ENCODE measurements at regions not wholly inside any gene's neighbourhood (a gene's known extent, or its start where the extent isn't known, plus 50 kb on each side); places are given as distances from the start of the nearest gene placed in this dataset.

DNA sequence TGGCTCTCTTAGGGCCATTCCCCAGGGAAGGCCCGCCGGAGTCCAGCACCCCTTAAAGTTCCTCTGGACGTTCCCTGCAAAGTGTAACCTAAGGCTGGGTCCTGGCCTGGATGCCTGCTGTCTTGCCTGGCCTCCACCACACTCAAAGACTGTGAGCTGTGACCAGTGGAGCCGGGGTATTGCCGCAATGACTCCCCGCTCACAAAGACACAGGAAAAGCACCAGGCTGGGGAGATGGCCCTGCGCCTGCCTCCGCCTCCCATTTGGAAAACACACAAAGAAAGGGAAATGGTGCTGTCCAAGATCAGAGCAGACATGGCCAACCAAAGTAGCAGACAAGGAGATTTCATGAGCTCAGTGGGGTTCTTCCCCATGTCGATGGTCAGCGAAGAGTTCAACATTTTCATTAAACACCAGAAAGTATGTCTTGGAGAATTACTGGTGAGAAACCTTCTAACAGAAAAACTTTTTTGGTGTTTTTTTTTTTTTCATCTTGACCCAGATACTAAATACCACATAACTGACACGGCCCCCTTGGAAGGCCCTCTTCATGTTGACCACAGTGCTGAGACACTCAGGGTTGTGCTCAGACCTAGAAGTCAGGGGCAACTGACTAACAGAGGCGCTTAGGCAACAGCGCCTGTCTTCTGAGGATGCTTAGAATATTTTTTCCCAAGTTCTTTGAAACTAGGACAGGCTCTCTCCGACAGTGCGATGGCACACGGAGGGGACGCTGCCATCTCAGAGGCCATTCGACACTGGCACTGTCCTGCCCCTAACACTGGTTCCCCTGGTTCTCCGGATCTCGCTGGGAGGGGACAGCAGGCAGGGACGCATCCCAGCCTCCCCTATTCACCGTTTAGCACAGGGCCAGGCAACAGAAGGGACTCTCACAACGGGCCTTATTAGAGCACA lies 226.4 kb upstream of the ID2 start:
- H3K36me3 ChIP-seq (ENCODE audit: insufficient read depth, low read length), result no peaks in the 10 kb centered on the region
- no peaks in the 10 kb centered on the region for H3K27me3 ChIP-seq (ENCODE audit: insufficient read depth, low read length)
- H3K4me3 ChIP-seq (ENCODE audit: low read length), result no peak overlapping the region
- no peak overlapping the region for H2AFZ ChIP-seq (ENCODE audit: low read depth, low read length)
- H3K4me1 ChIP-seq (ENCODE audit: insufficient read depth, low read length), result no peaks in the 10 kb centered on the region
- no peaks in the 10 kb centered on the region for H3K9me3 ChIP-seq (ENCODE audit: low read length)

- H3K4me3 ChIP-seq (ENCODE audit: low read length), result no peak overlapping the region
Observed at GRCh38 chr2:8456151-8457091, 225.4 kb upstream of the ID2 start.

DNA sequence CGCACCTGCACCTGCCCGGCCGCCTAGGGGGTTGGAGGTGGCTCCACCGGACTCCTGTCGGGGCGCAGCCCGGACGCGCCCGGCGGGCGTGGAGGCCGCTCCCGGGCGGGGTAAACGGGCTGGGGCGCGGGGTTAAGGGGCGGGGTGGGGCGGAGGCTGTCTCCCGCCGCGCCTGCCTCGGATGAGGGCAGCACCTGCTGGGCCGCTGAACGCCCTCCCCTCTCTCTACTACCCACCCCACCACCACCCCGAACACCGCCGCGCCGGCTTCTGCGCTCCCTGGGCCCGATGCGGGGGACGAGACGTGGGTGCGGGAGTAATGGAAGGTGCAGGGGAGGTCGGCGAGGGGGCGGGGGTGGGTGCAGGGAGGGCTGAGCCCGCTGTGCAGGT lies 224.8 kb upstream of the ID2 start:
- Histone ChIP-seq H3K4me1 (ENCODE audit: insufficient read depth, low read length) (peaks cover 2% of the 10 kb centered on the region), H3K4me3 (ENCODE audit: low read length) (no peak overlapping the region), H3K9me3 (ENCODE audit: low read length) (no peaks in the 10 kb centered on the region), H3K36me3 (ENCODE audit: insufficient read depth, low read length) (no peaks in the 10 kb centered on the region), H3K27me3 (ENCODE audit: insufficient read depth, low read length) (no peaks in the 10 kb centered on the region), H2AFZ (ENCODE audit: low read depth, low read length) (no peak overlapping the region)

More at GRCh38 chr2:8456151-8457091, 225.4 kb upstream of the ID2 start:
- no peaks in the 10 kb centered on the region for H3K27me3 ChIP-seq (ENCODE audit: insufficient read depth, low read length)
- H3K36me3 ChIP-seq (ENCODE audit: insufficient read depth, low read length), result no peaks in the 10 kb centered on the region
- H3K4me1 ChIP-seq (ENCODE audit: insufficient read depth, low read length), result no peaks in the 10 kb centered on the region
- H2AFZ ChIP-seq (ENCODE audit: low read depth, low read length), result no peak overlapping the region
- H3K9me3 ChIP-seq (ENCODE audit: low read length), result no peaks in the 10 kb centered on the region

- Histone ChIP-seq H3K27me3 (ENCODE audit: insufficient read depth, low read length) (no peaks in the 10 kb centered on the region), H3K9me3 (ENCODE audit: low read length) (no peaks in the 10 kb centered on the region), H3K36me3 (ENCODE audit: insufficient read depth, low read length) (no peaks in the 10 kb centered on the region), H3K4me3 (ENCODE audit: low read length) (no peak overlapping the region), H3K4me1 (ENCODE audit: insufficient read depth, low read length) (peaks cover 4% of the 10 kb centered on the region), H2AFZ (ENCODE audit: low read depth, low read length) (no peak overlapping the region)
Observed at GRCh38 chr2:8457699-8458502, 224.0 kb upstream of the ID2 start.

GRCh38 chr2:8458503-8459459 lies 223.1 kb upstream of the ID2 start:
- peaks cover 4% of the 10 kb centered on the region for H3K4me1 ChIP-seq (ENCODE audit: insufficient read depth, low read length)
- no peaks in the 10 kb centered on the region for H3K36me3 ChIP-seq (ENCODE audit: insufficient read depth, low read length)
- H3K4me3 ChIP-seq (ENCODE audit: low read length), result no peak overlapping the region
- H2AFZ ChIP-seq (ENCODE audit: low read depth, low read length), result no peak overlapping the region
- H3K27me3 ChIP-seq (ENCODE audit: insufficient read depth, low read length), result no peaks in the 10 kb centered on the region
- H3K9me3 ChIP-seq (ENCODE audit: low read length), result no peaks in the 10 kb centered on the region

DNA sequence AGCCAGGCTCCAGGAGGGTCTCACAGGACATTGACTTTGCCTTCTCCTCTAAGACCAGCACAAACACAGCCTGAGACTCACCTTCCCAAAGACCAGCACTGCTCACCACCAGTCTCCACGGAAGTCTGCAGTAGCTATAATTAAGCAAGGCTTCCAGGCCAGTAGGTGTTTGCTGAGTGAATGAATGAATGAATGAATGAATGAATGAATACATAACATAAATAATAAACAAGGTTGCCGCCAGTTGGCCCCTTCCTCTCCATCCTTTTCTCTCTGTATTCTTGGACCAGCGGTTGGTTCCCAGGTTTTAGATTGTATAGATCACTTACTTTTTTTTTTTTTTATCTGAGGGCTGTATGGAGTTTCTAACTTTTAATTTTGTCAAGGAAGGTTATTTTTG lies 222.4 kb upstream of the ID2 start:
- Histone ChIP-seq H2AFZ (ENCODE audit: low read depth, low read length) (no peak overlapping the region), H3K9me3 (ENCODE audit: low read length) (no peaks in the 10 kb centered on the region), H3K27me3 (ENCODE audit: insufficient read depth, low read length) (no peaks in the 10 kb centered on the region), H3K36me3 (ENCODE audit: insufficient read depth, low read length) (no peaks in the 10 kb centered on the region), H3K4me1 (ENCODE audit: insufficient read depth, low read length) (peaks cover 4% of the 10 kb centered on the region), H3K4me3 (ENCODE audit: low read length) (no peak overlapping the region)

DNA sequence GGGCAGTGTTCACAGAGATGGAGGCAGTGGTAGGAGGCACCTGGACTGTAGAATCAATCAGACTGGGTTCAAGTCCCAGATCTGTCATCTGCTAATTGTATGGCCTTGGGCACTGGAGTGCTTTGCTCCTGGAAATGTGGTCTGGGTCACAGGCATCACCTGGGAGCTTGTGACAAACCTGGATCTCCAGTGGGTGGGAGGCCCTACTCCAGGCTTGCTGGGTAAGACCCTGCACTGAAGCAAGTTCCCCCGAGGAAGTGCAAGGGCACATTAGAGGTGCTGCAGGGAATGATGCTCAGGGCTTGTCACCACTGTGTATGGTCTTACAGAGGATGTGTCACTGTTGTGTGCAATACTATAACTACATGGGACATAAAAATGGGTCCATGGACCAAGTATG lies 220.5 kb upstream of the ID2 start:
- H3K4me1 ChIP-seq (ENCODE audit: insufficient read depth, low read length), result peaks cover 4% of the 10 kb centered on the region
- no peaks in the 10 kb centered on the region for H3K27me3 ChIP-seq (ENCODE audit: insufficient read depth, low read length)
- H3K36me3 ChIP-seq (ENCODE audit: insufficient read depth, low read length), result no peaks in the 10 kb centered on the region
- no peaks in the 10 kb centered on the region for H3K9me3 ChIP-seq (ENCODE audit: low read length)
- H2AFZ ChIP-seq (ENCODE audit: low read depth, low read length), result no peak overlapping the region
- H3K4me3 ChIP-seq (ENCODE audit: low read length), result no peak overlapping the region

- peaks cover 4% of the 10 kb centered on the region for H3K4me1 ChIP-seq (ENCODE audit: insufficient read depth, low read length)
- no peaks in the 10 kb centered on the region for H3K27me3 ChIP-seq (ENCODE audit: insufficient read depth, low read length)
- H2AFZ ChIP-seq (ENCODE audit: low read depth, low read length), result no peak overlapping the region
- H3K4me3 ChIP-seq (ENCODE audit: low read length), result no peak overlapping the region
- no peaks in the 10 kb centered on the region for H3K9me3 ChIP-seq (ENCODE audit: low read length)
- H3K36me3 ChIP-seq (ENCODE audit: insufficient read depth, low read length), result no peaks in the 10 kb centered on the region
Observed at GRCh38 chr2:8462280-8462679, 219.6 kb upstream of the ID2 start.

DNA sequence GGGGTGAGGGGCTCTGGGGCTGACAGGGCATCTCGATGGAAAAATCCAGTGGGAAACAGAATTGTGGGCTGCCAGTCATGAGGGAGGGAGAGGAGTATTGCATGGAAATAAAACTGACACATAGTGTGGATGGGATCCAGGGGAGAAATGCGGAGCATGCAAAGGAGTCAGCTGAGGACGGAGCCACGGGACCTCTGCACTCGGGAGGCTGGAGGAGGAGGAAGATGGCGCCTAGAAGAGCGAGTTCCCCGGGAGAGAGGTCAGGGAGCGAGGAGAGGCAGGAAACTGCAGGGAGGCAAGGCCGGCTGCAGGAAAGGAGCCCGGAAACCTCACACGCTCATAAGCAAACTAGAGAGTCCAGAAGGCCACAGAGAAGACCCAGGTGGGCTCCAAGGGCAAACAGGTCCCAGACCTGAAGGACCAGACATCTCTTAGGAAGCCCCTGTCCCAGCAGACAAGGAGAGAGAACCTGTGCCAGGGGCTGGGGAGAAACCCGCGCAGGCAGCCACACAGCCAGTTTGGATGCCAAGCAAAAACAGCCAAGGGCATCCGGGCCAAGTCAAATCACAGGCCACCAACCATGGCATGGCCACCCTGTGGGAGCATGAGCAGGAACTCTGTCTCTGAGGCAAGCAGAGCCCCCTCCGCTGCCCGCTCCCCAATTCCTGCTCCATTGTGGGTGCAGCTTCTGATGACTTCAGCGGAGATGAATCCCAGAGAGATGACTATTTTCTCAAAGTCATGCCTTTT lies 218.8 kb upstream of the ID2 start:
- Histone ChIP-seq H3K4me3 (ENCODE audit: low read length) (no peak overlapping the region), H3K9me3 (ENCODE audit: low read length) (no peaks in the 10 kb centered on the region), H3K4me1 (ENCODE audit: insufficient read depth, low read length) (peaks cover 4% of the 10 kb centered on the region), H3K27me3 (ENCODE audit: insufficient read depth, low read length) (no peaks in the 10 kb centered on the region), H3K36me3 (ENCODE audit: insufficient read depth, low read length) (no peaks in the 10 kb centered on the region), H2AFZ (ENCODE audit: low read depth, low read length) (no peak overlapping the region)

- no peaks in the 10 kb centered on the region for H3K36me3 ChIP-seq (ENCODE audit: insufficient read depth, low read length)
- H3K27me3 ChIP-seq (ENCODE audit: insufficient read depth, low read length), result no peaks in the 10 kb centered on the region
- no peak overlapping the region for H2AFZ ChIP-seq (ENCODE audit: low read depth, low read length)
- no peaks in the 10 kb centered on the region for H3K9me3 ChIP-seq (ENCODE audit: low read length)
- H3K4me1 ChIP-seq (ENCODE audit: insufficient read depth, low read length), result peaks cover 4% of the 10 kb centered on the region
- H3K4me3 ChIP-seq (ENCODE audit: low read length), result no peak overlapping the region
Observed at GRCh38 chr2:8465560-8465959, 216.3 kb upstream of the ID2 start.

GRCh38 chr2:8469709-8470493 lies 212.0 kb upstream of the ID2 start:
- H3K36me3 ChIP-seq (ENCODE audit: insufficient read depth, low read length), result no peaks in the 10 kb centered on the region
- no peaks in the 10 kb centered on the region for H3K27me3 ChIP-seq (ENCODE audit: insufficient read depth, low read length)
- no peak overlapping the region for H2AFZ ChIP-seq (ENCODE audit: low read depth, low read length)
- H3K4me3 ChIP-seq (ENCODE audit: low read length), result no peak overlapping the region
- H3K9me3 ChIP-seq (ENCODE audit: low read length), result no peaks in the 10 kb centered on the region
- H3K4me1 ChIP-seq (ENCODE audit: insufficient read depth, low read length), result no peaks in the 10 kb centered on the region

Data from neuron (in vitro differentiated cells).